ENCODE measurements at regions not wholly inside any gene's neighbourhood (a gene's known extent, or its start where the extent isn't known, plus 50 kb on each side); places are given as distances from the start of the nearest gene placed in this dataset.
A peak's percentile ranks its signal among the peaks of the same experiment; 100 is the strongest.
"Not testable (repeated sequence)": the region's sequence is repeated elsewhere in the genome, so short reads cannot be mapped to it uniquely, and the experiment has no call there.

- TF ChIP-seq ZFX (IDR thresholded peaks at IDR 0.05), result no peak
- no peak overlapping the region for H3K27ac ChIP-seq
Observed at GRCh38 chr7:68173513-68173912, 1176.9 kb downstream of the TYW1 start.

- H3K27ac ChIP-seq, result no peak overlapping the region
- TF ChIP-seq ZFX (IDR thresholded peaks at IDR 0.05) (no peak), CTCF (conservative IDR thresholded peaks at IDR 0.05) (peak; percentile 89)
Observed at GRCh38 chr7:68176974-68177373, 1180.3 kb downstream of the TYW1 start.

- H3K27ac ChIP-seq, result no peak overlapping the region
- TF ChIP-seq CTCF (conservative IDR thresholded peaks at IDR 0.05), result no peak
- TF ChIP-seq ZFX (IDR thresholded peaks at IDR 0.05), result no peak
Observed at GRCh38 chr7:68180761-68181160, 1184.1 kb downstream of the TYW1 start.

- TF ChIP-seq CTCF (conservative IDR thresholded peaks at IDR 0.05) (no peak), ZFX (IDR thresholded peaks at IDR 0.05) (no peak)
- H3K27ac ChIP-seq, result no peak overlapping the region
Observed at GRCh38 chr7:68183176-68183575, 1186.5 kb downstream of the TYW1 start.

GRCh38 chr7:68185631-68186456, 1189.2 kb downstream of the TYW1 start:
- no peak overlapping the region for H3K27ac ChIP-seq
- TF ChIP-seq ZFX (IDR thresholded peaks at IDR 0.05), result no peak
- no peak for TF ChIP-seq CTCF (conservative IDR thresholded peaks at IDR 0.05)

GRCh38 chr7:68187532-68187931, 1190.9 kb downstream of the TYW1 start:
- H3K27ac ChIP-seq, result no peak overlapping the region
- no peak for TF ChIP-seq CTCF (conservative IDR thresholded peaks at IDR 0.05)
- no peak for TF ChIP-seq ZFX (IDR thresholded peaks at IDR 0.05)

- no peak for TF ChIP-seq CTCF (conservative IDR thresholded peaks at IDR 0.05)
- TF ChIP-seq ZFX (IDR thresholded peaks at IDR 0.05), result no peak
Observed at GRCh38 chr7:68192941-68193340, 1196.3 kb downstream of the TYW1 start.

GRCh38 chr7:68195642-68196041, 1199.0 kb downstream of the TYW1 start:
- H3K27ac ChIP-seq, result not testable (repeated sequence)

More at GRCh38 chr7:68192941-68193340, 1196.3 kb downstream of the TYW1 start:
- no peak overlapping the region for H3K27ac ChIP-seq

Data from C4-2B (cell line).